RWPE2 (cell line): ENCODE measurements at regions not wholly inside any gene's neighbourhood (a gene's known extent, or its start where the extent isn't known, plus 50 kb on each side); places are given as distances from the start of the nearest gene placed in this dataset.

Experiments
- ATAC-seq: fragments of 200-7000 bp; cut with Tn5 transposase; 3 replicates; pipeline ENCODE4 v1.9.1; 2021; ENCODE audit warnings: low read depth
- DNase-seq: peaks from one replicate; pipeline ENCODE4 v3.0.0-alpha.2; 2020; ENCODE audit warnings: low spot score
- H3K27ac ChIP-seq: fragments of 450-650 bp; 2 replicates; pipeline ENCODE4 v1.5.1; 2017; ENCODE audit warnings: mild to moderate bottlenecking; ENCODE audit not compliant: poor library complexity, severe bottlenecking
- H3K27me3 ChIP-seq: fragments of 250-450 bp; sonication (Bioruptor Pico); 2 replicates; pipeline ENCODE4 v1.5.1; 2021; ENCODE audit warnings: mild to moderate bottlenecking, moderate library complexity; ENCODE audit not compliant: insufficient read depth, poor library complexity, severe bottlenecking
- H3K36me3 ChIP-seq: fragments of 250-450 bp; sonication (Bioruptor Pico); 2 replicates; pipeline ENCODE4 v1.5.1; 2020; ENCODE audit warnings: low read depth, mild to moderate bottlenecking, moderate library complexity
- H3K4me1 ChIP-seq: fragments of 250-450 bp; sonication (Bioruptor Pico); 2 replicates; pipeline ENCODE4 v1.5.1; 2021; ENCODE audit warnings: mild to moderate bottlenecking, moderate library complexity; ENCODE audit not compliant: insufficient read depth, poor library complexity, severe bottlenecking
- H3K4me3 ChIP-seq: fragments of 250-450 bp; sonication (Bioruptor Pico); 2 replicates; pipeline ENCODE4 v1.5.1; 2021; ENCODE audit warnings: mild to moderate bottlenecking, moderate library complexity; ENCODE audit not compliant: severe bottlenecking
- H3K9me3 ChIP-seq: fragments of 250-450 bp; sonication (Bioruptor Pico); 2 replicates; pipeline ENCODE4 v1.5.1; 2021; ENCODE audit warnings: mild to moderate bottlenecking, moderate library complexity; ENCODE audit not compliant: severe bottlenecking
- TF ChIP-seq, protein P1 (sequence below): fragments of 450-650 bp; IDR thresholded peaks from one replicate; pipeline ENCODE4 v1.5.1; 2017; ENCODE audit warnings: mild to moderate bottlenecking, moderate library complexity; ENCODE audit not compliant: poor library complexity, severe bottlenecking

DNA sequence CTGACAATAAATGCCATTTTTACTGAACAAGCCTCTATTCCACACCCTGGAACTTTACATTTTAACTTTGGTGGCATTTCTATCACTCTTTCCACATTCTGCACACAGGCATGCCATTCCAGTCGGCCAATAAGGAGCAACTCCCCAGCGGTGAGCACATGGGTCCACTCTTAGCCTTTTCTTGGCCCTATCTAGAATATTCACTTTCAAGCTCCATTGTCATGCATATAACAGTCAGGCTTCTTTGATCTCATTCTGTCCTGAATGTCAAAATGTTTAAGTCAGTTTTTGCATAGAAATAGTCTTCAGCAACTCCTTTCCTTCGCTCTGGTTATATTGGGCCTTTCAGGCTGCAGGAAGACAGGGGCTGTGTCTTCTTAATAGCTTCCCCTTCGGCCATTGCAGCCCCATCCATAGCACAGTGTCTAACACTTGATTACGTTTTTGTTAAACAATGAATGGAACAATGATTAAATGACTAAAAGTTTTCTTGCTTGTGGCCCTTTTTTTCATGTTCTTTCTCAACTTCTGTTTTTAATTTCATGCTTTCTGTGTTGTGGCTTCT, 427.3 kb downstream of the MFSD1 start:
- H3K4me3 ChIP-seq, result no peak overlapping the region
- H3K9me3 ChIP-seq, result no peaks in the 10 kb centered on the region
- H3K36me3 ChIP-seq, result no peaks in the 10 kb centered on the region
- ATAC-seq, result no peak
- TF ChIP-seq, protein P1, sequence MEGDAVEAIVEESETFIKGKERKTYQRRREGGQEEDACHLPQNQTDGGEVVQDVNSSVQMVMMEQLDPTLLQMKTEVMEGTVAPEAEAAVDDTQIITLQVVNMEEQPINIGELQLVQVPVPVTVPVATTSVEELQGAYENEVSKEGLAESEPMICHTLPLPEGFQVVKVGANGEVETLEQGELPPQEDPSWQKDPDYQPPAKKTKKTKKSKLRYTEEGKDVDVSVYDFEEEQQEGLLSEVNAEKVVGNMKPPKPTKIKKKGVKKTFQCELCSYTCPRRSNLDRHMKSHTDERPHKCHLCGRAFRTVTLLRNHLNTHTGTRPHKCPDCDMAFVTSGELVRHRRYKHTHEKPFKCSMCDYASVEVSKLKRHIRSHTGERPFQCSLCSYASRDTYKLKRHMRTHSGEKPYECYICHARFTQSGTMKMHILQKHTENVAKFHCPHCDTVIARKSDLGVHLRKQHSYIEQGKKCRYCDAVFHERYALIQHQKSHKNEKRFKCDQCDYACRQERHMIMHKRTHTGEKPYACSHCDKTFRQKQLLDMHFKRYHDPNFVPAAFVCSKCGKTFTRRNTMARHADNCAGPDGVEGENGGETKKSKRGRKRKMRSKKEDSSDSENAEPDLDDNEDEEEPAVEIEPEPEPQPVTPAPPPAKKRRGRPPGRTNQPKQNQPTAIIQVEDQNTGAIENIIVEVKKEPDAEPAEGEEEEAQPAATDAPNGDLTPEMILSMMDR, result no peak
- H3K27ac ChIP-seq, result no peak overlapping the region
- H3K27me3 ChIP-seq, result no peaks in the 10 kb centered on the region
- no peak for DNase-seq
- no peaks in the 10 kb centered on the region for H3K4me1 ChIP-seq

DNA sequence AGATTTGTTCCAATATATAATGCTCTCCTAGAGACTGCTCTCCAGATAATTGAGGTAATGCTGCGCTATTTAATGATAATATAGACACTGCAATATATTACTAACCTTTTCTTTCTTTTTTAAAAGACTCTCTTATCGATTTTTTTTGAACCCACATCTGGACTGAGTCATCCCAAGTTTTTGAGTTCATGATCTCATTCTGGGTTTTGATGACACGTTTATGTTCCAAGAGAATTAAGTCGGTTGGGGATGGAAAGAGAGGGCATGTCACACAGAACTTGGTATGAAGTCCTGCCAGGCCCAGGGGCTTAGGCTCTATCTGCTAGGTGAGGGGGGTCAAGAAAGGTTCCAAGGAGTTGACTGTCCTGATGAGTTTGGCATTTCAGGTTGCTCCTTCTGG, 431.1 kb downstream of the MFSD1 start:
- no peaks in the 10 kb centered on the region for H3K9me3 ChIP-seq
- TF ChIP-seq, protein P1, result no peak
- no peak for DNase-seq
- ATAC-seq, result no peak
- H3K27me3 ChIP-seq, result no peaks in the 10 kb centered on the region
- H3K27ac ChIP-seq, result no peak overlapping the region
- H3K4me3 ChIP-seq, result no peak overlapping the region
- no peaks in the 10 kb centered on the region for H3K4me1 ChIP-seq
- no peaks in the 10 kb centered on the region for H3K36me3 ChIP-seq

GRCh38 chr3:159233734-159234133, 431.9 kb downstream of the MFSD1 start:
- no peak overlapping the region for H3K27ac ChIP-seq

GRCh38 chr3:159234306-159234705, 432.5 kb downstream of the MFSD1 start:
- ATAC-seq (no peak), DNase-seq (no peak)
- Histone ChIP-seq H3K9me3 (no peaks in the 10 kb centered on the region), H3K27me3 (no peaks in the 10 kb centered on the region), H3K36me3 (no peaks in the 10 kb centered on the region), H3K4me3 (no peak overlapping the region), H3K27ac (no peak overlapping the region), H3K4me1 (no peaks in the 10 kb centered on the region)
- TF ChIP-seq, protein P1, result no peak

More at GRCh38 chr3:159233734-159234133, 431.9 kb downstream of the MFSD1 start:
- TF ChIP-seq, protein P1, result no peak
- no peaks in the 10 kb centered on the region for H3K4me1 ChIP-seq
- DNase-seq, result no peak
- H3K9me3 ChIP-seq, result no peaks in the 10 kb centered on the region
- no peaks in the 10 kb centered on the region for H3K27me3 ChIP-seq
- H3K36me3 ChIP-seq, result no peaks in the 10 kb centered on the region
- ATAC-seq, result no peak
- no peak overlapping the region for H3K4me3 ChIP-seq

- H3K27ac ChIP-seq, result no peak overlapping the region
- H3K27me3 ChIP-seq, result no peaks in the 10 kb centered on the region
- TF ChIP-seq, protein P1, result no peak
- ATAC-seq, result no peak
- H3K4me1 ChIP-seq, result no peaks in the 10 kb centered on the region
- no peaks in the 10 kb centered on the region for H3K36me3 ChIP-seq
- H3K4me3 ChIP-seq, result no peak overlapping the region
- H3K9me3 ChIP-seq, result no peaks in the 10 kb centered on the region
- no peak for DNase-seq
These were observed 434.5 kb downstream of the MFSD1 start for GRCh38 chr3:159236321-159236720.
